WTC11 (cell line): ENCODE measurements at regions not wholly inside any gene's neighbourhood (a gene's known extent, or its start where the extent isn't known, plus 50 kb on each side); places are given as distances from the start of the nearest gene placed in this dataset.

ENCODE experiments used
- CTCF ChIP-seq: fragments of 200-600 bp; IDR thresholded peaks from 2 replicates; pipeline ENCODE4 v1.8.0; 2022; ENCODE audit warnings: antibody characterized with exemption
- PRDM15 ChIP-seq: sonication (generic); formaldehyde crosslinking; IDR thresholded peaks from 2 replicates; pipeline ENCODE4 v1.8.0; 2022; ENCODE audit warnings: missing genetic modification reagents
- RELA ChIP-seq: sonication (generic); formaldehyde crosslinking; IDR thresholded peaks from 2 replicates; pipeline ENCODE4 v1.8.1; 2022; ENCODE audit warnings: missing genetic modification reagents, mild to moderate bottlenecking, borderline replicate concordance
- SMAD3 ChIP-seq: sonication (generic); formaldehyde crosslinking; IDR thresholded peaks from 2 replicates; pipeline ENCODE4 v1.8.0; 2022; ENCODE audit warnings: missing genetic modification reagents, mild to moderate bottlenecking, borderline replicate concordance
- SP1 ChIP-seq: sonication (generic); formaldehyde crosslinking; conservative IDR thresholded peaks from 2 replicates; pipeline ENCODE4 v1.8.1; 2022; ENCODE audit warnings: missing genetic modification reagents

- TF ChIP-seq CTCF: no peak
- TF ChIP-seq RELA (CRISPR knock-in tag): no peak
- TF ChIP-seq PRDM15 (CRISPR knock-in tag): no peak
- no peak for TF ChIP-seq SP1 (CRISPR knock-in tag)
- no peak for TF ChIP-seq SMAD3 (CRISPR knock-in tag)
Observed at GRCh38 chr6:128767705-128768104, 115.2 kb upstream of the LAMA2 start.
